ENCODE measurements at regions not wholly inside any gene's neighbourhood (a gene's known extent, or its start where the extent isn't known, plus 50 kb on each side); places are given as distances from the start of the nearest gene placed in this dataset.

GRCh38 chr3:84439476-84439875, 519.3 kb upstream of the CADM2 start:
- no peaks in the 10 kb centered on the region for H3K27me3 ChIP-seq (ENCODE audit: control insufficient read depth, insufficient read depth, low read length)
- H3K27ac ChIP-seq (ENCODE audit: low read length), result no peak overlapping the region
- H3K4me3 ChIP-seq (ENCODE audit: low read length), result no peak overlapping the region
- H3K9me3 ChIP-seq (ENCODE audit: control insufficient read depth, insufficient read depth, low read length), result no peaks in the 10 kb centered on the region
- no peak for DNase-seq (ENCODE audit: low read depth, low spot score)
- no peaks in the 10 kb centered on the region for H3K4me1 ChIP-seq (ENCODE audit: control insufficient read depth, insufficient read depth, low read length)
- H3K36me3 ChIP-seq (ENCODE audit: control insufficient read depth, insufficient read depth, low read length), result no peaks in the 10 kb centered on the region
- WGBS (ENCODE audit: insufficient coverage, insufficient read length), result no CpG with 5 or more reads among the region's 1 CpG

GRCh38 chr3:84440291-84440690, 518.5 kb upstream of the CADM2 start:
- Histone ChIP-seq H3K36me3 (ENCODE audit: control insufficient read depth, insufficient read depth, low read length) (no peaks in the 10 kb centered on the region), H3K27me3 (ENCODE audit: control insufficient read depth, insufficient read depth, low read length) (no peaks in the 10 kb centered on the region), H3K4me1 (ENCODE audit: control insufficient read depth, insufficient read depth, low read length) (no peaks in the 10 kb centered on the region), H3K4me3 (ENCODE audit: low read length) (no peak overlapping the region), H3K27ac (ENCODE audit: low read length) (no peak overlapping the region), H3K9me3 (ENCODE audit: control insufficient read depth, insufficient read depth, low read length) (no peaks in the 10 kb centered on the region)
- WGBS (ENCODE audit: insufficient coverage, insufficient read length), result no CpG with 5 or more reads among the region's 11 CpGs
- DNase-seq (ENCODE audit: low read depth, low spot score), result no peak

GRCh38 chr3:84442533-84442932, 516.3 kb upstream of the CADM2 start:
- H3K4me3 ChIP-seq (ENCODE audit: low read length), result no peak overlapping the region
- H3K27ac ChIP-seq (ENCODE audit: low read length), result no peak overlapping the region
- no peaks in the 10 kb centered on the region for H3K9me3 ChIP-seq (ENCODE audit: control insufficient read depth, insufficient read depth, low read length)
- no peak for DNase-seq (ENCODE audit: low read depth, low spot score)
- no peaks in the 10 kb centered on the region for H3K36me3 ChIP-seq (ENCODE audit: control insufficient read depth, insufficient read depth, low read length)
- no CpG with 5 or more reads among the region's 2 CpGs for WGBS (ENCODE audit: insufficient coverage, insufficient read length)
- no peaks in the 10 kb centered on the region for H3K27me3 ChIP-seq (ENCODE audit: control insufficient read depth, insufficient read depth, low read length)
- H3K4me1 ChIP-seq (ENCODE audit: control insufficient read depth, insufficient read depth, low read length), result no peaks in the 10 kb centered on the region

- no peaks in the 10 kb centered on the region for H3K4me1 ChIP-seq (ENCODE audit: control insufficient read depth, insufficient read depth, low read length)
- no peak overlapping the region for H3K4me3 ChIP-seq (ENCODE audit: low read length)
- H3K27ac ChIP-seq (ENCODE audit: low read length), result no peak overlapping the region
- H3K27me3 ChIP-seq (ENCODE audit: control insufficient read depth, insufficient read depth, low read length), result no peaks in the 10 kb centered on the region
- no peaks in the 10 kb centered on the region for H3K9me3 ChIP-seq (ENCODE audit: control insufficient read depth, insufficient read depth, low read length)
- 100% methylated on average over 1 of the region's 6 CpGs for WGBS (ENCODE audit: insufficient coverage, insufficient read length)
- no peak for DNase-seq (ENCODE audit: low read depth, low spot score)
- H3K36me3 ChIP-seq (ENCODE audit: control insufficient read depth, insufficient read depth, low read length), result no peaks in the 10 kb centered on the region
Measured at GRCh38 chr3:84444726-84445521, 513.9 kb upstream of the CADM2 start.

- H3K27me3 ChIP-seq (ENCODE audit: control insufficient read depth, insufficient read depth, low read length), result no peaks in the 10 kb centered on the region
- H3K9me3 ChIP-seq (ENCODE audit: control insufficient read depth, insufficient read depth, low read length), result no peaks in the 10 kb centered on the region
- H3K4me3 ChIP-seq (ENCODE audit: low read length), result no peak overlapping the region
- no peak for DNase-seq (ENCODE audit: low read depth, low spot score)
- H3K36me3 ChIP-seq (ENCODE audit: control insufficient read depth, insufficient read depth, low read length), result no peaks in the 10 kb centered on the region
- peaks cover 1% of the 10 kb centered on the region; the same call in 1 of the 2 replicates for H3K4me1 ChIP-seq (ENCODE audit: control insufficient read depth, insufficient read depth, low read length)
- H3K27ac ChIP-seq (ENCODE audit: low read length), result no peak overlapping the region
- no CpG with 5 or more reads among the region's 8 CpGs for whole genome bisulfite sequencing (ENCODE audit: insufficient coverage, insufficient read length)
Measured at GRCh38 chr3:84487296-84487695, 471.5 kb upstream of the CADM2 start.

- H3K9me3 ChIP-seq (ENCODE audit: control insufficient read depth, insufficient read depth, low read length), result no peaks in the 10 kb centered on the region
- H3K4me1 ChIP-seq (ENCODE audit: control insufficient read depth, insufficient read depth, low read length), result no peaks in the 10 kb centered on the region
- H3K36me3 ChIP-seq (ENCODE audit: control insufficient read depth, insufficient read depth, low read length), result no peaks in the 10 kb centered on the region
- no peaks in the 10 kb centered on the region for H3K27me3 ChIP-seq (ENCODE audit: control insufficient read depth, insufficient read depth, low read length)
- no CpG with 5 or more reads among the region's 1 CpG for WGBS (ENCODE audit: insufficient coverage, insufficient read length)
- no peak overlapping the region for H3K27ac ChIP-seq (ENCODE audit: low read length)
- H3K4me3 ChIP-seq (ENCODE audit: low read length), result no peak overlapping the region
- DNase-seq (ENCODE audit: low read depth, low spot score), result no peak
Measured at GRCh38 chr3:84504761-84505160, 454.0 kb upstream of the CADM2 start.

GRCh38 chr3:84510007-84510406, 448.8 kb upstream of the CADM2 start:
- no CpG with 5 or more reads among the region's 3 CpGs for WGBS (ENCODE audit: insufficient coverage, insufficient read length)

GRCh38 chr3:84522893-84523292, 435.9 kb upstream of the CADM2 start:
- H3K4me1 ChIP-seq (ENCODE audit: control insufficient read depth, insufficient read depth, low read length), result no peaks in the 10 kb centered on the region
- WGBS (ENCODE audit: insufficient coverage, insufficient read length), result no CpG with 5 or more reads among the region's 6 CpGs
- no peak overlapping the region for H3K27ac ChIP-seq (ENCODE audit: low read length)
- no peaks in the 10 kb centered on the region for H3K36me3 ChIP-seq (ENCODE audit: control insufficient read depth, insufficient read depth, low read length)
- no peak for DNase-seq (ENCODE audit: low read depth, low spot score)
- H3K27me3 ChIP-seq (ENCODE audit: control insufficient read depth, insufficient read depth, low read length), result no peaks in the 10 kb centered on the region
- H3K4me3 ChIP-seq (ENCODE audit: low read length), result no peak overlapping the region
- H3K9me3 ChIP-seq (ENCODE audit: control insufficient read depth, insufficient read depth, low read length), result no peaks in the 10 kb centered on the region

More at GRCh38 chr3:84510007-84510406, 448.8 kb upstream of the CADM2 start:
- Histone ChIP-seq H3K4me3 (ENCODE audit: low read length) (no peak overlapping the region), H3K27ac (ENCODE audit: low read length) (no peak overlapping the region), H3K4me1 (ENCODE audit: control insufficient read depth, insufficient read depth, low read length) (no peaks in the 10 kb centered on the region), H3K9me3 (ENCODE audit: control insufficient read depth, insufficient read depth, low read length) (no peaks in the 10 kb centered on the region), H3K36me3 (ENCODE audit: control insufficient read depth, insufficient read depth, low read length) (no peaks in the 10 kb centered on the region), H3K27me3 (ENCODE audit: control insufficient read depth, insufficient read depth, low read length) (no peaks in the 10 kb centered on the region)
- DNase-seq (ENCODE audit: low read depth, low spot score), result no peak

- no CpG with 5 or more reads among the region's 3 CpGs for WGBS (ENCODE audit: insufficient coverage, insufficient read length)
Measured at GRCh38 chr3:84536916-84537315, 421.9 kb upstream of the CADM2 start.

GRCh38 chr3:84538597-84538996, 420.2 kb upstream of the CADM2 start:
- Histone ChIP-seq H3K27me3 (ENCODE audit: control insufficient read depth, insufficient read depth, low read length) (no peaks in the 10 kb centered on the region), H3K4me1 (ENCODE audit: control insufficient read depth, insufficient read depth, low read length) (no peaks in the 10 kb centered on the region), H3K9me3 (ENCODE audit: control insufficient read depth, insufficient read depth, low read length) (no peaks in the 10 kb centered on the region), H3K27ac (ENCODE audit: low read length) (no peak overlapping the region), H3K36me3 (ENCODE audit: control insufficient read depth, insufficient read depth, low read length) (no peaks in the 10 kb centered on the region), H3K4me3 (ENCODE audit: low read length) (no peak overlapping the region)
- DNase-seq (ENCODE audit: low read depth, low spot score), result no peak

More at GRCh38 chr3:84536916-84537315, 421.9 kb upstream of the CADM2 start:
- Histone ChIP-seq H3K36me3 (ENCODE audit: control insufficient read depth, insufficient read depth, low read length) (no peaks in the 10 kb centered on the region), H3K9me3 (ENCODE audit: control insufficient read depth, insufficient read depth, low read length) (no peaks in the 10 kb centered on the region), H3K4me1 (ENCODE audit: control insufficient read depth, insufficient read depth, low read length) (no peaks in the 10 kb centered on the region), H3K4me3 (ENCODE audit: low read length) (no peak overlapping the region), H3K27me3 (ENCODE audit: control insufficient read depth, insufficient read depth, low read length) (no peaks in the 10 kb centered on the region), H3K27ac (ENCODE audit: low read length) (no peak overlapping the region)
- DNase-seq (ENCODE audit: low read depth, low spot score), result no peak

GRCh38 chr3:84547207-84547606, 411.6 kb upstream of the CADM2 start:
- peaks cover 5% of the 10 kb centered on the region; the same call in 1 of the 2 replicates for H3K4me1 ChIP-seq (ENCODE audit: control insufficient read depth, insufficient read depth, low read length)
- WGBS (ENCODE audit: insufficient coverage, insufficient read length), result no CpG with 5 or more reads among the region's 3 CpGs
- no peak overlapping the region for H3K27ac ChIP-seq (ENCODE audit: low read length)
- no peaks in the 10 kb centered on the region for H3K27me3 ChIP-seq (ENCODE audit: control insufficient read depth, insufficient read depth, low read length)
- no peak for DNase-seq (ENCODE audit: low read depth, low spot score)
- no peak overlapping the region for H3K4me3 ChIP-seq (ENCODE audit: low read length)
- H3K9me3 ChIP-seq (ENCODE audit: control insufficient read depth, insufficient read depth, low read length), result no peaks in the 10 kb centered on the region
- H3K36me3 ChIP-seq (ENCODE audit: control insufficient read depth, insufficient read depth, low read length), result no peaks in the 10 kb centered on the region

Data from iPS DF 6.9 (cell line).